ENCODE measurements at regions not wholly inside any gene's neighbourhood (a gene's known extent, or its start where the extent isn't known, plus 50 kb on each side); places are given as distances from the start of the nearest gene placed in this dataset.

DNA sequence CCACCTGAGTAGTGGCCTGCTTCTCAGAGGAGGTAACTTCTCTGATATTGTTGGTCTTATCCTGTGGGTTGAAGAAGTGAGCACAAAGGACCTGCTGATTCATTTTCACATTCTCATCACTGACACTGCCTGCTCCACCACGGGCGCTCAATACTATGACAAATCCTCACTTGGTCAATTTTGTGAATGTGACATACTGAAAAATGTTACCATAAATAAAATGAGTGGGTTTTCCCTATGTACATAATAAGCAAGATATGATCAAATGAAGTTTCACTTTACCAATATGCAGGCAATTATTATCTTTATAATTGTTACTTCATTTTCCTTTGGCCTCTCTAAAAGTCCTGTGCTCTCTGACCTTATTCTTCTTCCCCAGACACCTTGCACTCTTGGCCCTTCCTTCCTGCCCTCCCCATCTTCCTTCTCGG, 71.5 kb upstream of the RIPOR2 start:
- H3K9me3 ChIP-seq, result no peaks in the 10 kb centered on the region
- no peak for TF ChIP-seq CTCF (IDR thresholded peaks at IDR 0.05)
- H3K27me3 ChIP-seq, result no peaks in the 10 kb centered on the region
- peak overlapping the region; percentile 84 for H3K27ac ChIP-seq
- H3K4me1 ChIP-seq (ENCODE audit: control insufficient read depth in 1 of 2, insufficient read depth in 1 of 2, low read depth in 1 of 2, low read length in 1 of 2), result peaks cover 72 to 75% of the 10 kb centered on the region in 2 experiments
- peak overlapping the region; percentile 37 to 51 for H3K4me3 ChIP-seq (ENCODE audit: low read depth in 1 of 2, low read length in 1 of 2)
- H3K36me3 ChIP-seq, result no peaks in the 10 kb centered on the region

- peak overlapping the region; percentile 84 for H3K27ac ChIP-seq
- H3K4me3 ChIP-seq (ENCODE audit: low read depth in 1 of 2, low read length in 1 of 2), result no peak overlapping the region
- peaks cover 73 to 80% of the 10 kb centered on the region in 2 experiments for H3K4me1 ChIP-seq (ENCODE audit: control insufficient read depth in 1 of 2, insufficient read depth in 1 of 2, low read depth in 1 of 2, low read length in 1 of 2)
- H3K9me3 ChIP-seq, result no peaks in the 10 kb centered on the region
- no peaks in the 10 kb centered on the region for H3K36me3 ChIP-seq
- no peaks in the 10 kb centered on the region for H3K27me3 ChIP-seq
- TF ChIP-seq CTCF (IDR thresholded peaks at IDR 0.05), result no peak
Observed at GRCh38 chr6:25008707-25009392, 73.1 kb upstream of the RIPOR2 start.

GRCh38 chr6:25009393-25009710, 73.6 kb upstream of the RIPOR2 start:
- H3K36me3 ChIP-seq, result no peaks in the 10 kb centered on the region
- no peaks in the 10 kb centered on the region for H3K27me3 ChIP-seq
- no peak overlapping the region for H3K4me3 ChIP-seq (ENCODE audit: low read depth in 1 of 2, low read length in 1 of 2)
- H3K4me1 ChIP-seq (ENCODE audit: control insufficient read depth in 1 of 2, insufficient read depth in 1 of 2, low read depth in 1 of 2, low read length in 1 of 2), result peaks cover 68 to 78% of the 10 kb centered on the region in 2 experiments
- peak overlapping the region; percentile 84 for H3K27ac ChIP-seq
- no peak for TF ChIP-seq CTCF (IDR thresholded peaks at IDR 0.05)
- H3K9me3 ChIP-seq, result no peaks in the 10 kb centered on the region

GRCh38 chr6:25010176-25010575, 74.4 kb upstream of the RIPOR2 start:
- Histone ChIP-seq H3K27ac (peak overlapping the region; percentile 34), H3K4me1 (ENCODE audit: control insufficient read depth in 1 of 2, insufficient read depth in 1 of 2, low read depth in 1 of 2, low read length in 1 of 2) (peaks cover 62 to 78% of the 10 kb centered on the region in 2 experiments), H3K27me3 (no peaks in the 10 kb centered on the region), H3K36me3 (no peaks in the 10 kb centered on the region), H3K9me3 (no peaks in the 10 kb centered on the region), H3K4me3 (ENCODE audit: low read depth in 1 of 2, low read length in 1 of 2) (no peak overlapping the region)
- no peak for TF ChIP-seq CTCF (IDR thresholded peaks at IDR 0.05)

DNA sequence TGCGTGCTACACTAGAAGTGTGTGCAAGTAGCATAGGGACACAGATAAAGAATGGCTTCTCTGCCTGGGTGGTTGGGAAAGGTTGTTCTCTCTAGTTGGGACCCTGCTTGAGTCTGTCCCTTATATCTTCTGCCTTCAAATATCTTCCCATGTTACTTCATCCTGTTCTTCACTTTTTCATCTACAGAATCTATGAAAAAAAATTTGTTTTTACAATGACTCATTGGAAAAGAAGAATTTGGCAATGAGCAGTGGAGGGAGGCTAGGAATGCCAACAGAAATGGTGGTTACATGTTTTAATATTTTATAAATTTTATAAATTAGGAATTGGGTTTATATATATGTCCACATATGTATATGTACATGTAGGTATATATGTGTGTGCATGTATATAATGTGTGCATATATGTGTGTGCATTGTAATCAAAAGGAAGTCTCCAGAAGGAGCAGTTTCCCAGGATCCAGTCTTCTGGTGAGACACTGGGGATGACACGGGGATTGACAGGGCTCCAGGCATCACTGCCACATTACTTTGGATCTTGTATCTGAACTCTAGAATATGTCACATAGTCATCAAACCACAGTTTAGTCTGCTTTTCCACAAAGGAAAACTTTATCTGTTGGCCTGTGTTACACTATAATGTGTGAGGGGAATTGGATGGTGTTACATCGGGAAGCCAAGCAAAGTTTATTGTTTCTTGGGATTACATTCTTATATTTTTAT, 75.3 kb upstream of the RIPOR2 start:
- TF ChIP-seq CTCF (IDR thresholded peaks at IDR 0.05), result no peak
- Histone ChIP-seq H3K36me3 (no peaks in the 10 kb centered on the region), H3K27ac (no peak overlapping the region), H3K9me3 (no peaks in the 10 kb centered on the region), H3K4me1 (ENCODE audit: control insufficient read depth in 1 of 2, insufficient read depth in 1 of 2, low read depth in 1 of 2, low read length in 1 of 2) (peaks cover 61 to 78% of the 10 kb centered on the region in 2 experiments), H3K4me3 (ENCODE audit: low read depth in 1 of 2, low read length in 1 of 2) (no peak overlapping the region), H3K27me3 (no peaks in the 10 kb centered on the region)

Data from neutrophil (primary cell).